Neural cell (in vitro differentiated cells): ENCODE measurements at regions not wholly inside any gene's neighbourhood (a gene's known extent, or its start where the extent isn't known, plus 50 kb on each side); places are given as distances from the start of the nearest gene placed in this dataset.

Experiments
- H2AFZ ChIP-seq: fragments of 200-600, 300-800 bp; sonication (generic), shearing (Covaris generic); 2 replicates; pipeline ENCODE4 v1.6.0; 2014; ENCODE audit warnings: low read depth, mild to moderate bottlenecking, antibody characterized with exemption, low read length, moderate library complexity
- H3F3A ChIP-seq: fragments of 200-600 bp; shearing (Covaris generic); 2 replicates; pipeline ENCODE4 v1.6.1; 2016; ENCODE audit warnings: mild to moderate bottlenecking, moderate library complexity, mixed read lengths, antibody characterized with exemption, low read length; ENCODE audit not compliant: insufficient read depth, poor library complexity, severe bottlenecking
- H3K27ac ChIP-seq: fragments of 200-600, 300-800 bp; sonication (generic), shearing (Covaris generic); 2 replicates; pipeline ENCODE4 v1.5.1; 2014; ENCODE audit warnings: mild to moderate bottlenecking, low read length, moderate library complexity
- H3K27me3 ChIP-seq: fragments of 300-800, 200-600 bp; sonication (generic), shearing (Covaris generic); 2 replicates; pipeline ENCODE4 v1.6.0; 2014; ENCODE audit warnings: mild to moderate bottlenecking, low read depth, low read length, moderate library complexity; ENCODE audit not compliant: insufficient read depth
- H3K36me3 ChIP-seq: fragments of 300-800, 200-600 bp; sonication (generic), shearing (Covaris generic); 2 replicates; pipeline ENCODE4 v1.5.1; 2014; ENCODE audit warnings: mild to moderate bottlenecking, antibody characterized with exemption, low read length, moderate library complexity; ENCODE audit not compliant: insufficient read depth
- H3K4me2 ChIP-seq: fragments of 300-800, 200-600 bp; sonication (generic), shearing (Covaris generic); 2 replicates; pipeline ENCODE4 v1.6.0; 2014; ENCODE audit warnings: mild to moderate bottlenecking, low read length
- H3K4me3 ChIP-seq: fragments of 300-800, 200-600 bp; sonication (generic), shearing (Covaris generic); 2 replicates; pipeline ENCODE4 v1.5.1; 2014; ENCODE audit warnings: mild to moderate bottlenecking, low read length, moderate library complexity
- H3K79me2 ChIP-seq: fragments of 200-600 bp; shearing (Covaris generic); replicated peaks from 2 replicates; pipeline ENCODE4 v1.6.0; 2014; ENCODE audit warnings: mild to moderate bottlenecking, low read length, moderate library complexity; ENCODE audit not compliant: insufficient read depth
- H3K9ac ChIP-seq: fragments of 300-800, 200-600 bp; sonication (generic), shearing (Covaris generic); 2 replicates; pipeline ENCODE4 v1.6.1; 2016; ENCODE audit warnings: mild to moderate bottlenecking, low read length, mixed read lengths
- H3K9me2 ChIP-seq: fragments of 200-600 bp; shearing (Covaris generic); 2 replicates; pipeline ENCODE4 v1.6.1; 2016; ENCODE audit warnings: mild to moderate bottlenecking, low read length, mixed read lengths; ENCODE audit not compliant: insufficient read depth
- H3K9me3 ChIP-seq: fragments of 200-600, 300-800 bp; sonication (generic), shearing (Covaris generic); 2 replicates; pipeline ENCODE4 v1.6.1; 2016; ENCODE audit warnings: mild to moderate bottlenecking, mixed run types, low read length, moderate library complexity, mixed read lengths
- H4K20me1 ChIP-seq: fragments of 200-600 bp; shearing (Covaris generic); 2 replicates; pipeline ENCODE4 v1.6.1; 2016; ENCODE audit warnings: mild to moderate bottlenecking, mixed run types; ENCODE audit not compliant: insufficient read depth
- CTCF ChIP-seq: fragments of 450-650 bp; IDR thresholded peaks from 2 replicates; pipeline ENCODE4 v1.5.1; 2014; ENCODE audit warnings: antibody characterized with exemption, mild to moderate bottlenecking, moderate library complexity; ENCODE audit not compliant: poor library complexity, severe bottlenecking
- EP300 ChIP-seq: fragments of 450-650 bp; conservative IDR thresholded peaks from 2 replicates; pipeline ENCODE4 v1.6.1; 2014; ENCODE audit warnings: antibody characterized with exemption, mild to moderate bottlenecking, moderate library complexity; ENCODE audit not compliant: poor library complexity, severe bottlenecking
- MXI1 ChIP-seq: fragments of 450-650 bp; conservative IDR thresholded peaks from 2 replicates; pipeline ENCODE4 v1.6.1; 2014; ENCODE audit warnings: antibody characterized with exemption, mild to moderate bottlenecking; ENCODE audit not compliant: poor library complexity, severe bottlenecking
- POLR2AphosphoS5 ChIP-seq: IDR thresholded peaks from 2 replicates; pipeline ENCODE4 v1.6.1; 2012
- RAD21 ChIP-seq: fragments of 450-650 bp; conservative IDR thresholded peaks from 2 replicates; pipeline ENCODE4 v1.6.1; 2014; ENCODE audit warnings: antibody characterized with exemption, mild to moderate bottlenecking, moderate library complexity
- REST ChIP-seq: IDR thresholded peaks from 2 replicates; pipeline ENCODE4 v1.6.1; 2012; ENCODE audit warnings: borderline replicate concordance
- TAF1 ChIP-seq: IDR thresholded peaks from 2 replicates; pipeline ENCODE4 v1.6.1; 2012; ENCODE audit warnings: low read depth

GRCh38 chr5:57650360-57651069 is 167.9 kb upstream of the ACTBL2 start:
- Histone ChIP-seq H3K4me2 (no peak overlapping the region), H3F3A (no peaks in the 10 kb centered on the region), H3K36me3 (no peaks in the 10 kb centered on the region), H3K79me2 (no peaks in the 10 kb centered on the region), H3K9ac (no peak overlapping the region), H3K4me3 (no peak overlapping the region), H3K9me3 (peaks cover 7% of the 10 kb centered on the region), H2AFZ (no peak overlapping the region), H3K9me2 (no peaks in the 10 kb centered on the region), H3K27me3 (no peaks in the 10 kb centered on the region), H3K27ac (no peak overlapping the region), H4K20me1 (no peaks in the 10 kb centered on the region)
- TF ChIP-seq POLR2AphosphoS5 (no peak), REST (no peak), CTCF (peak; percentile 42), MXI1 (no peak), RAD21 (peak; percentile 11), EP300 (no peak)

GRCh38 chr5:57642698-57643097 is 160.1 kb upstream of the ACTBL2 start:
- H3K27me3 ChIP-seq, result no peaks in the 10 kb centered on the region
- no peaks in the 10 kb centered on the region for H3F3A ChIP-seq
- H3K9me2 ChIP-seq, result no peaks in the 10 kb centered on the region
- H3K9ac ChIP-seq, result no peak overlapping the region
- TF ChIP-seq RAD21, result no peak
- TF ChIP-seq REST, result no peak
- no peak for TF ChIP-seq CTCF
- no peak for TF ChIP-seq TAF1
- TF ChIP-seq POLR2AphosphoS5, result no peak
- TF ChIP-seq EP300, result no peak
- no peak overlapping the region for H3K4me3 ChIP-seq
- no peaks in the 10 kb centered on the region for H4K20me1 ChIP-seq
- no peaks in the 10 kb centered on the region for H3K79me2 ChIP-seq
- H3K9me3 ChIP-seq, result no peaks in the 10 kb centered on the region
- H3K27ac ChIP-seq, result no peak overlapping the region
- no peak overlapping the region for H2AFZ ChIP-seq
- no peak overlapping the region for H3K4me2 ChIP-seq
- H3K36me3 ChIP-seq, result no peaks in the 10 kb centered on the region
